Nephron (organoid): ENCODE measurements at regions not wholly inside any gene's neighbourhood (a gene's known extent, or its start where the extent isn't known, plus 50 kb on each side); places are given as distances from the start of the nearest gene placed in this dataset.

ENCODE experiments used
- H3K27ac Mint-ChIP-seq, 3 experiments: 2 replicates each; pipeline ENCODE4 v1.8.0; 2020; ENCODE audit warnings: mixed read lengths in 3 of 3, mild to moderate bottlenecking in 2 of 3, moderate library complexity in 1 of 3
- H3K27me3 Mint-ChIP-seq: 2 replicates; pipeline ENCODE4 v1.8.0; 2021; ENCODE audit warnings: low read depth, mild to moderate bottlenecking, moderate library complexity, mixed read lengths
- H3K36me3 Mint-ChIP-seq: 2 replicates; pipeline ENCODE4 v1.8.0; 2020; ENCODE audit warnings: low read depth, mixed read lengths
- H3K4me1 Mint-ChIP-seq: 2 replicates; pipeline ENCODE4 v1.8.0; 2020; ENCODE audit warnings: mixed read lengths
- H3K4me3 Mint-ChIP-seq, 3 experiments: 2 replicates each; pipeline ENCODE4 v1.8.0; 2020; ENCODE audit warnings: mild to moderate bottlenecking in 3 of 3, mixed read lengths in 3 of 3, moderate library complexity in 2 of 3
- H3K9me3 Mint-ChIP-seq: 2 replicates; pipeline ENCODE4 v1.8.0; 2020; ENCODE audit warnings: mixed read lengths
- CTCF ChIP-seq, 3 experiments: fragments of 200-600 bp; sonication (generic); IDR thresholded peaks; one replicate each; pipeline ENCODE4 v1.5.0; 2021; ENCODE audit warnings: antibody characterized with exemption in 3 of 3; ENCODE audit not compliant: unreplicated experiment in 3 of 3

GRCh38 chr1:208562151-208562960 lies 318.2 kb upstream of the PLXNA2 start:
- no peak overlapping the region for H3K27ac Mint-ChIP-seq
- peaks cover 6% of the 10 kb centered on the region for H3K27me3 Mint-ChIP-seq
- no peak for TF ChIP-seq CTCF (IDR thresholded peaks at IDR 0.05; ENCODE audit: unreplicated experiment in 3 of 3)
- H3K36me3 Mint-ChIP-seq = no peaks in the 10 kb centered on the region
- H3K9me3 Mint-ChIP-seq = peaks cover 4% of the 10 kb centered on the region
- H3K4me1 Mint-ChIP-seq = peaks cover 14% of the 10 kb centered on the region
- H3K4me3 Mint-ChIP-seq = no peak overlapping the region

- peaks cover 16% of the 10 kb centered on the region for H3K27me3 Mint-ChIP-seq
- no peak overlapping the region for H3K4me3 Mint-ChIP-seq
- H3K4me1 Mint-ChIP-seq = no peaks in the 10 kb centered on the region
These were observed 320.3 kb upstream of the PLXNA2 start for GRCh38 chr1:208564466-208564865.

GRCh38 chr1:208565756-208566440 lies 321.7 kb upstream of the PLXNA2 start:
- Mint-ChIP-seq H3K27ac (no peak overlapping the region), H3K36me3 (no peaks in the 10 kb centered on the region), H3K4me1 (no peaks in the 10 kb centered on the region), H3K27me3 (peaks cover 16% of the 10 kb centered on the region), H3K9me3 (peaks cover 14% of the 10 kb centered on the region), H3K4me3 (no peak overlapping the region)
- no peak for TF ChIP-seq CTCF (IDR thresholded peaks at IDR 0.05; ENCODE audit: unreplicated experiment in 3 of 3)

More at GRCh38 chr1:208564466-208564865, 320.3 kb upstream of the PLXNA2 start:
- Mint-ChIP-seq H3K36me3 (no peaks in the 10 kb centered on the region), H3K9me3 (peaks cover 6% of the 10 kb centered on the region), H3K27ac (no peak overlapping the region)
- no peak for TF ChIP-seq CTCF (IDR thresholded peaks at IDR 0.05; ENCODE audit: unreplicated experiment in 3 of 3)

- Mint-ChIP-seq H3K9me3 (peaks cover 14% of the 10 kb centered on the region), H3K4me1 (no peaks in the 10 kb centered on the region), H3K4me3 (no peak overlapping the region), H3K27me3 (peaks cover 15% of the 10 kb centered on the region), H3K27ac (no peak overlapping the region), H3K36me3 (no peaks in the 10 kb centered on the region)
- TF ChIP-seq CTCF (IDR thresholded peaks at IDR 0.05; ENCODE audit: unreplicated experiment in 3 of 3) = no peak
These were observed 325.0 kb upstream of the PLXNA2 start for GRCh38 chr1:208569181-208569580.

GRCh38 chr1:208570362-208570761 lies 326.2 kb upstream of the PLXNA2 start:
- Mint-ChIP-seq H3K36me3 (no peaks in the 10 kb centered on the region), H3K4me3 (no peak overlapping the region), H3K4me1 (no peaks in the 10 kb centered on the region), H3K27ac (no peak overlapping the region), H3K27me3 (peaks cover 19% of the 10 kb centered on the region), H3K9me3 (peaks cover 14% of the 10 kb centered on the region)
- no peak for TF ChIP-seq CTCF (IDR thresholded peaks at IDR 0.05; ENCODE audit: unreplicated experiment in 3 of 3)
